A673 (cell line): ENCODE measurements at regions not wholly inside any gene's neighbourhood (a gene's known extent, or its start where the extent isn't known, plus 50 kb on each side); places are given as distances from the start of the nearest gene placed in this dataset.
A peak's percentile ranks its signal among the peaks of the same experiment; 100 is the strongest.

Experiments used
- BruUV-seq: library from RNA; stranded (reverse); fragments of 400-500 nt; replicated peaks from 2 replicates; lab custom pipeline; 2021; lab: Mats Ljungman, UMichigan
- CTCF ChIA-PET: fragments of 300-600 bp; sonication (Branson Sonifier 250); formaldehyde crosslinking; loops from one replicate; lab custom pipeline; 2022; ENCODE audit warnings: antibody characterized with exemption; lab: Charles Lee
- POLR2A ChIA-PET: fragments of 300-600 bp; sonication (Branson Sonifier 250); formaldehyde crosslinking; loops from one replicate; lab custom pipeline; 2022; ENCODE audit warnings: antibody characterized with exemption; ENCODE audit not compliant: low non-redundant PET; lab: Charles Lee
- DNase-seq: peaks from one replicate; pipeline ENCODE4 v3.0.0-alpha.2; 2015; ENCODE audit warnings: low spot score
- H3K27ac ChIP-seq: fragments of 200-600 bp; sonication (generic); 2 replicates; pipeline ENCODE4 v1.5.1; 2016; ENCODE audit warnings: mixed run types, low read depth, mild to moderate bottlenecking, mixed read lengths, antibody characterized with exemption, low read length; ENCODE audit not compliant: poor library complexity, severe bottlenecking
- H3K27me3 ChIP-seq: fragments of 200-600 bp; sonication (generic); replicated peaks from 2 replicates; pipeline ENCODE4 v1.6.1; 2017; ENCODE audit warnings: mixed run types, low read depth, mild to moderate bottlenecking, mixed read lengths, antibody characterized with exemption, low read length; ENCODE audit not compliant: insufficient read depth, poor library complexity
- H3K36me3 ChIP-seq: fragments of 200-600 bp; sonication (generic); 2 replicates; pipeline ENCODE4 v1.6.1; 2016; ENCODE audit warnings: mixed run types, mild to moderate bottlenecking, mixed read lengths, antibody characterized with exemption, low read length; ENCODE audit not compliant: insufficient read depth, poor library complexity, severe bottlenecking
- H3K4me1 ChIP-seq: fragments of 200-600 bp; sonication (generic); 2 replicates; pipeline ENCODE4 v1.6.1; 2017; ENCODE audit warnings: mixed run types, mild to moderate bottlenecking, mixed read lengths, antibody characterized with exemption, low read length; ENCODE audit not compliant: insufficient read depth, poor library complexity, severe bottlenecking
- H3K4me3 ChIP-seq: fragments of 200-600 bp; sonication (generic); 2 replicates; pipeline ENCODE4 v1.5.1; 2016; ENCODE audit warnings: low read depth, mixed run types, mild to moderate bottlenecking, mixed read lengths, low read length; ENCODE audit not compliant: poor library complexity, severe bottlenecking
- H3K9me3 ChIP-seq: fragments of 200-600 bp; sonication (generic); 2 replicates; pipeline ENCODE4 v1.6.1; 2016; ENCODE audit warnings: mixed run types, low read depth, mild to moderate bottlenecking, mixed read lengths, antibody characterized with exemption, low read length; ENCODE audit not compliant: poor library complexity, severe bottlenecking
- CTCF ChIP-seq: fragments of 300-800, 200-600 bp; sonication (generic); conservative IDR thresholded peaks from 2 replicates; pipeline ENCODE4 v1.5.1; 2017; ENCODE audit warnings: low read depth, mild to moderate bottlenecking, antibody characterized with exemption, low read length, moderate library complexity, mixed read lengths
- EZH2 ChIP-seq: fragments of 200-600 bp; sonication (generic); IDR thresholded peaks from 2 replicates; pipeline ENCODE4 v1.6.1; 2017; ENCODE audit warnings: borderline replicate concordance, low read depth, mild to moderate bottlenecking, mixed read lengths, antibody characterized with exemption, low read length; ENCODE audit not compliant: poor library complexity, severe bottlenecking
- intact Hi-C: fragments of 100-400 bp; cut with micrococcal nuclease; formaldehyde crosslinking; loops from one replicate; pipeline ENCODE4 v1.10.0; 2022; ENCODE audit not compliant: unreplicated experiment

GRCh38 chr11:109998921-109999320 is 94.3 kb upstream of the ZC3H12C start:
- POLR2A ChIA-PET, result no interaction called here
- intact Hi-C loops, result loop anchor here (2.0 kb wide), 1 partner anchor 28 kb away; no protein-coding TSS in a partner anchor
- H3K36me3 ChIP-seq, result no peaks in the 10 kb centered on the region

GRCh38 chr11:110000031-110000502 is 93.1 kb upstream of the ZC3H12C start:
- POLR2A ChIA-PET, result no interaction called here
- H3K27me3 ChIP-seq, result no peaks in the 10 kb centered on the region
- no TSS peak for BruUV-seq
- H3K36me3 ChIP-seq, result no peaks in the 10 kb centered on the region
- no peak for TF ChIP-seq EZH2
- TF ChIP-seq CTCF, result no peak
- CTCF ChIA-PET, result interaction anchor here (1.4 kb wide), 1 partner anchor 92 kb away, joined by 6 read pairs; no protein-coding TSS in a partner anchor
- H3K27ac ChIP-seq, result peak overlapping the region; percentile 83
- no peak overlapping the region for H3K4me3 ChIP-seq
- intact Hi-C loops, result no loop called here
- peak; percentile 77 for DNase-seq
- peaks cover 46% of the 10 kb centered on the region for H3K4me1 ChIP-seq
- H3K9me3 ChIP-seq, result peaks cover 2% of the 10 kb centered on the region

More at GRCh38 chr11:109998921-109999320, 94.3 kb upstream of the ZC3H12C start:
- H3K27me3 ChIP-seq, result no peaks in the 10 kb centered on the region
- peaks cover 46% of the 10 kb centered on the region for H3K4me1 ChIP-seq
- TF ChIP-seq CTCF (no peak), EZH2 (no peak)
- H3K27ac ChIP-seq, result peak overlapping the region; percentile 83
- CTCF ChIA-PET, result no interaction called here
- no peaks in the 10 kb centered on the region for H3K9me3 ChIP-seq
- no peak overlapping the region for H3K4me3 ChIP-seq
- BruUV-seq, result no TSS peak
- DNase-seq, result peak; percentile 29

- POLR2A ChIA-PET, result no interaction called here
- no peaks in the 10 kb centered on the region for H3K36me3 ChIP-seq
- peaks cover 4% of the 10 kb centered on the region for H3K9me3 ChIP-seq
- H3K27ac ChIP-seq, result peak overlapping the region; percentile 83
- BruUV-seq, result no TSS peak
- peak; percentile 62 for DNase-seq
- intact Hi-C loops, result no loop called here
- H3K4me3 ChIP-seq, result no peak overlapping the region
- no peaks in the 10 kb centered on the region for H3K27me3 ChIP-seq
- H3K4me1 ChIP-seq, result peaks cover 46% of the 10 kb centered on the region
- CTCF ChIA-PET, result interaction anchor here (1.4 kb wide), 1 partner anchor 92 kb away, joined by 6 read pairs; no protein-coding TSS in a partner anchor
- TF ChIP-seq CTCF, result no peak
- no peak for TF ChIP-seq EZH2
Measured at GRCh38 chr11:110000850-110001249, 92.3 kb upstream of the ZC3H12C start.
